GDM1 (cell line): ENCODE measurements at regions not wholly inside any gene's neighbourhood (a gene's known extent, or its start where the extent isn't known, plus 50 kb on each side); places are given as distances from the start of the nearest gene placed in this dataset.
"Not testable (repeated sequence)": the region's sequence is repeated elsewhere in the genome, so short reads cannot be mapped to it uniquely, and the experiment has no call there.

Experiments used
- DNase-seq: peaks from one replicate; lab custom pipeline; 2025; lab: John Stamatoyannopoulos, UW

GRCh38 chr1:4215391-4215790 lies 315.3 kb upstream of the C1orf174 start:
- DNase-seq: no peak

- DNase-seq: no peak
Measured at GRCh38 chr1:4216231-4216630, 316.2 kb upstream of the C1orf174 start.

GRCh38 chr1:4218619-4219018 lies 318.5 kb upstream of the C1orf174 start:
- no peak for DNase-seq

- no peak for DNase-seq
Measured at GRCh38 chr1:4219111-4219510, 319.0 kb upstream of the C1orf174 start.

GRCh38 chr1:4219826-4220225 lies 319.8 kb upstream of the C1orf174 start:
- no peak for DNase-seq

- no peak for DNase-seq
Measured at GRCh38 chr1:4220362-4220761, 320.3 kb upstream of the C1orf174 start.

- DNase-seq: no peak
Measured at GRCh38 chr1:4221107-4221506, 321.0 kb upstream of the C1orf174 start.

- no peak for DNase-seq
Measured at GRCh38 chr1:4224684-4225467, 324.8 kb upstream of the C1orf174 start.

GRCh38 chr1:4227986-4228385 lies 327.9 kb upstream of the C1orf174 start:
- no peak for DNase-seq

GRCh38 chr1:4253935-4254334 lies 353.9 kb upstream of the C1orf174 start:
- no peak for DNase-seq

GRCh38 chr1:4256351-4256750 lies 356.3 kb upstream of the C1orf174 start:
- DNase-seq: no peak

- DNase-seq: not testable (repeated sequence)
Measured at GRCh38 chr1:4258146-4258777, 358.2 kb upstream of the C1orf174 start.

GRCh38 chr1:4261327-4261726 lies 361.3 kb upstream of the C1orf174 start:
- DNase-seq: no peak

GRCh38 chr1:4262665-4263064 lies 362.6 kb upstream of the C1orf174 start:
- no peak for DNase-seq

GRCh38 chr1:4263699-4264098 lies 363.6 kb upstream of the C1orf174 start:
- DNase-seq: no peak

GRCh38 chr1:4265836-4266235 lies 365.8 kb upstream of the C1orf174 start:
- DNase-seq: no peak

GRCh38 chr1:4267381-4268261 lies 367.5 kb upstream of the C1orf174 start:
- DNase-seq: no peak

GRCh38 chr1:4268262-4268888 lies 368.3 kb upstream of the C1orf174 start:
- no peak for DNase-seq

GRCh38 chr1:4268889-4269284 lies 368.8 kb upstream of the C1orf174 start:
- DNase-seq: no peak

GRCh38 chr1:4269330-4269729 lies 369.3 kb upstream of the C1orf174 start:
- DNase-seq: no peak

GRCh38 chr1:4269952-4270570 lies 370.0 kb upstream of the C1orf174 start:
- no peak for DNase-seq
